Karpas-422 (cell line): ENCODE measurements at regions not wholly inside any gene's neighbourhood (a gene's known extent, or its start where the extent isn't known, plus 50 kb on each side); places are given as distances from the start of the nearest gene placed in this dataset.

Source experiments
- DNase-seq: peaks from one replicate; pipeline ENCODE4 v3.0.0-alpha.2; 2015
- H2AFZ ChIP-seq: fragments of 200-600 bp; sonication (generic); 2 replicates; pipeline ENCODE4 v1.6.1; 2014; ENCODE audit warnings: antibody characterized with exemption, low read length, mixed read lengths
- H3K27ac ChIP-seq: fragments of 200-600 bp; sonication (generic); 2 replicates; pipeline ENCODE4 v1.5.1; 2014; ENCODE audit warnings: mild to moderate bottlenecking, low read length, moderate library complexity
- H3K27me3 ChIP-seq: fragments of 200-600 bp; sonication (generic); 2 replicates; pipeline ENCODE4 v1.6.1; 2014; ENCODE audit warnings: low read length, mixed read lengths
- H3K36me3 ChIP-seq: fragments of 200-600 bp; sonication (generic); 2 replicates; pipeline ENCODE4 v1.6.1; 2014; ENCODE audit warnings: low read length, mixed read lengths; ENCODE audit not compliant: insufficient read depth
- H3K4me1 ChIP-seq: fragments of 200-600 bp; sonication (generic); 2 replicates; pipeline ENCODE4 v1.6.1; 2014; ENCODE audit warnings: mild to moderate bottlenecking, low read length, mixed read lengths
- H3K4me2 ChIP-seq: fragments of 200-600 bp; sonication (generic); 2 replicates; pipeline ENCODE4 v1.6.1; 2014; ENCODE audit warnings: low read length, low read depth, mild to moderate bottlenecking; ENCODE audit not compliant: poor library complexity, severe bottlenecking
- H3K4me3 ChIP-seq: fragments of 200-600 bp; sonication (generic); 2 replicates; pipeline ENCODE4 v1.5.1; 2014; ENCODE audit warnings: mild to moderate bottlenecking, antibody characterized with exemption, low read length, mixed read lengths
- H3K79me2 ChIP-seq: fragments of 200-600 bp; sonication (generic); 2 replicates; pipeline ENCODE4 v1.6.1; 2014; ENCODE audit warnings: mild to moderate bottlenecking, low read length, mixed read lengths
- H3K9ac ChIP-seq: fragments of 200-600 bp; sonication (generic); 2 replicates; pipeline ENCODE4 v1.6.0; 2014; ENCODE audit warnings: low read length
- H3K9me2 ChIP-seq: fragments of 200-600 bp; sonication (generic), shearing (Covaris generic); replicated peaks from 2 replicates; pipeline ENCODE4 v1.6.0; 2014; ENCODE audit warnings: mild to moderate bottlenecking, low read length, moderate library complexity; ENCODE audit not compliant: insufficient read depth
- H3K9me3 ChIP-seq: fragments of 300-700, 200-600 bp; sonication (generic); 2 replicates; pipeline ENCODE4 v1.6.1; 2014; ENCODE audit warnings: low read length, mixed read lengths
- H4K20me1 ChIP-seq: fragments of 200-600 bp; sonication (generic); 2 replicates; pipeline ENCODE4 v1.6.1; 2014; ENCODE audit warnings: mild to moderate bottlenecking, antibody characterized with exemption, low read length, low read depth; ENCODE audit not compliant: insufficient read depth

DNA sequence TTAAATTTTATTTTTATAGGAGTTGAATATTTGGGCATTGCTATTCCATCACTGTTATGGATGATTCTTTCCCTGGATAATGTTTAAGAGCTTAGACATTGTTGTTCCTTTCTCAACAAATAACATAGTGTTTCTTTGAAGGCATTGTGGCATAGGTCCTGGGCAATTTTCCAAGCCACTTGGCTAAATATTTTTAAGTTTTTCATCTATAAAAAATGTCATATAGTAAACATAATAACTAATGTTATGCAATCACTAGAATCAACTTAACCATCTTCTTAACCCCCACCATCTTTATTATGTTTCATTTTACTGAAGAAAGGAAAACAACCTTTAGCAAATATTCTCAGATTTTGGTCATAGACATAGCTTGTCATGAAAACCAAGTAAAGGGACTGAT, 600.6 kb upstream of the LMO3 start:
- Histone ChIP-seq H3K4me2 (no peak overlapping the region), H3K27me3 (no peaks in the 10 kb centered on the region), H3K4me3 (no peak overlapping the region), H3K9me3 (peaks cover 25% of the 10 kb centered on the region), H2AFZ (no peak overlapping the region), H3K79me2 (no peaks in the 10 kb centered on the region), H3K4me1 (no peaks in the 10 kb centered on the region), H3K36me3 (no peaks in the 10 kb centered on the region), H3K27ac (no peak overlapping the region), H4K20me1 (no peaks in the 10 kb centered on the region), H3K9ac (no peak overlapping the region), H3K9me2 (no peaks in the 10 kb centered on the region)
- DNase-seq = no peak

DNA sequence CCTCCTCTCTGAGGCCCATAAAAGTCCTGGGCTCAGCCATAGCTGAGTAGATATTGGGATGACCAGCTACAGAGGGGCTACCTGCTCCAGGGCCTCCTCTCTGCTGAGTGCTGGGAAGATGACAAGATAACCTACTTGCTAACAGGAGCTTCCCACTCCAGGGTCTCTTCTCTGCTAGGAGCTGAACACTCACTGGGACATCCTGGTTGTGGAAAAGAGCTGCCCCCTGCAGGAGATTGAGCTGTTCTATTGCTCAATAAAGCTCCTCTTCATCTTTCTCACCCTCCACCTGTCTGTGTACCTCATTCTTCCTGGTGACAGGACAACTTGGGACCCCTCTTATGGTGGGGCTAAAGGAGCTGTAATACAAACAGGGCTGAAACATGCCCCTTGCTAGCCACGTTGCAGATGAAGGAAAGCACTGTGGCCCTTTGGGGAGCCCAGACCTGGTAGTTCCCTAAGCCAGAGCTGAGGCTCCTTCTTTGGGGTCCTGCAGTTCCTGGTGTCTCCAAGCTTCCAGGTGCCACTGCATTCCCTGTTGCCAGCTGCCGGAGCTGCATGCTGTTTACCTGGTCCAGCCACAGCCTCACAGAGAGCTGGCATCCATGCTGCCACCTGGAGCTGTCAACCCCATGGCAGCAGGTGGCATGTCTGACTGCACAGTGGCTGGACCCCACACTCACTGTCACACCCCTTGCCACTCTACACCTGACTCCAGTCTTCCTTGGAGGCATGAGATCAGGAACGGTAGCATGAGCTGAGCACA, 598.5 kb upstream of the LMO3 start:
- DNase-seq = no peak
- H3K4me3 ChIP-seq = no peak overlapping the region
- no peak overlapping the region for H3K4me2 ChIP-seq
- H3K27me3 ChIP-seq = no peaks in the 10 kb centered on the region
- H3K79me2 ChIP-seq = no peaks in the 10 kb centered on the region
- H2AFZ ChIP-seq = no peak overlapping the region
- H4K20me1 ChIP-seq = no peaks in the 10 kb centered on the region
- no peaks in the 10 kb centered on the region for H3K9me2 ChIP-seq
- no peak overlapping the region for H3K9ac ChIP-seq
- H3K36me3 ChIP-seq = no peaks in the 10 kb centered on the region
- H3K9me3 ChIP-seq = peaks cover 26% of the 10 kb centered on the region
- no peaks in the 10 kb centered on the region for H3K4me1 ChIP-seq
- no peak overlapping the region for H3K27ac ChIP-seq

DNA sequence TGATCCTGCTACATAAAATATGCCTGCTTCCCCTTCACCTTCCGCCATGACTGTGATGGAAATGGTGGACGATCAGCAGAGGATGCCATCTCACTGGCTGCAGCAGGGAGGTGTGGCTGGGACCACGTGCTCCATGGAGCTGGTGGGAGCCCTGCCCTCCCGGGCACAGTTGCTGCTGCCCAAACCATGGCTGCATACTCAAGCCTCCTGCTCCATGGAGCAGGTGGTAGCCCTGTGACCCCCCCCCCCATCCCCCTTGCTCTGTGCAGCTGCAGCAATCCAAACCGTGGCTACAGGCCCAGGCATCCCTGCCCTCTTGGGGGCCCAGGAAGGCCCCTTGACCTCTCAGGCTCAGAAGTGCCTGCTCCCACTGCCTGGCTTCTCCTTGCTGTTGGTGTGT, 597.5 kb upstream of the LMO3 start:
- no peak for DNase-seq
- Histone ChIP-seq H3K4me3 (no peak overlapping the region), H3K9ac (no peak overlapping the region), H3K4me2 (no peak overlapping the region), H3K4me1 (no peaks in the 10 kb centered on the region), H3K27me3 (no peaks in the 10 kb centered on the region), H2AFZ (no peak overlapping the region), H3K36me3 (no peaks in the 10 kb centered on the region), H3K9me2 (no peaks in the 10 kb centered on the region), H3K9me3 (peaks cover 22% of the 10 kb centered on the region), H3K79me2 (no peaks in the 10 kb centered on the region), H4K20me1 (no peaks in the 10 kb centered on the region), H3K27ac (no peak overlapping the region)

DNA sequence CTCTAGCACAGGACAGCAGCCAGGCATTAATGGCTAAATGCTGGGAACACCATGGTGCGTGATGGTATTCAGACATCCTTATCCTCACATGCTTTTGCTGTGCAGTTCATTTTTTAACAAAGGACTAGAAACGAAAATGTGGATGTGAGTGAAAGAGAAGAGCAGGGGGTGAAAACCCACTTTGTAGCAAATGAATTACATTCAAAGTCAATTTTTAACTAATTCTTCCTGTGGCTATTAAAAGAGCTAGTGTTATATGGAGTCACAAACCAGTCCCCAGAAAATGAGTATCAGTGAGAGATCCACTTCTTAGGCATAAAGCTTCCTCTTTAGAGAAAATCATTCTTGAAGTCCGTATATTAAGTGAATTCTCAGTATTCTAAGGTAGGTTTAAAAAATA, 592.0 kb upstream of the LMO3 start:
- no peaks in the 10 kb centered on the region for H3K4me1 ChIP-seq
- H4K20me1 ChIP-seq = no peaks in the 10 kb centered on the region
- no peak overlapping the region for H2AFZ ChIP-seq
- no peak for DNase-seq
- no peaks in the 10 kb centered on the region for H3K79me2 ChIP-seq
- no peaks in the 10 kb centered on the region for H3K9me2 ChIP-seq
- peaks cover 11% of the 10 kb centered on the region for H3K9me3 ChIP-seq
- no peak overlapping the region for H3K4me2 ChIP-seq
- no peak overlapping the region for H3K9ac ChIP-seq
- no peak overlapping the region for H3K4me3 ChIP-seq
- H3K27ac ChIP-seq = no peak overlapping the region
- H3K27me3 ChIP-seq = no peaks in the 10 kb centered on the region
- no peaks in the 10 kb centered on the region for H3K36me3 ChIP-seq

DNA sequence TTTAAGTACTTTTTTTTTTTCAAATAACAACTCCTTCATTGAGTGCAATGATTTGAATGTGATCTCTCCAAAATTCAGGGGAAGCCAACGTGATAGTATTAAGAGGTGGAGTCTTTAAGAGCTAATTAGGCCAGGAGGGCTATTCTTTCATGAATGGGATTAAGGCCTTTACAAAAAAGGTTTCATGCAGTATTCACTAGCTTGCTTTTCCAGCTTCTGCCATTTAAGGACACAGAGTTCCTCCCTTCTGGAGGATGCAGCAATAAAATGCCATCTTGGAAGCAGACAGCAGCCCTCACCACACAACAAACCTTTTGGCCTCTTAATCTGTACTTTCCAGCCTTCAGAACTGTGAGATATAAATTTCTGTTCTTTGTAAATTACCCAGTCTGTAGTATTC, 586.8 kb upstream of the LMO3 start:
- Histone ChIP-seq H3K4me1 (no peaks in the 10 kb centered on the region), H3K36me3 (no peaks in the 10 kb centered on the region), H3K9ac (no peak overlapping the region), H3K9me2 (no peaks in the 10 kb centered on the region), H3K27ac (no peak overlapping the region), H3K79me2 (no peaks in the 10 kb centered on the region), H4K20me1 (no peaks in the 10 kb centered on the region), H2AFZ (no peak overlapping the region), H3K4me3 (no peak overlapping the region), H3K9me3 (peaks cover 8% of the 10 kb centered on the region), H3K27me3 (no peaks in the 10 kb centered on the region), H3K4me2 (no peak overlapping the region)
- no peak for DNase-seq

DNA sequence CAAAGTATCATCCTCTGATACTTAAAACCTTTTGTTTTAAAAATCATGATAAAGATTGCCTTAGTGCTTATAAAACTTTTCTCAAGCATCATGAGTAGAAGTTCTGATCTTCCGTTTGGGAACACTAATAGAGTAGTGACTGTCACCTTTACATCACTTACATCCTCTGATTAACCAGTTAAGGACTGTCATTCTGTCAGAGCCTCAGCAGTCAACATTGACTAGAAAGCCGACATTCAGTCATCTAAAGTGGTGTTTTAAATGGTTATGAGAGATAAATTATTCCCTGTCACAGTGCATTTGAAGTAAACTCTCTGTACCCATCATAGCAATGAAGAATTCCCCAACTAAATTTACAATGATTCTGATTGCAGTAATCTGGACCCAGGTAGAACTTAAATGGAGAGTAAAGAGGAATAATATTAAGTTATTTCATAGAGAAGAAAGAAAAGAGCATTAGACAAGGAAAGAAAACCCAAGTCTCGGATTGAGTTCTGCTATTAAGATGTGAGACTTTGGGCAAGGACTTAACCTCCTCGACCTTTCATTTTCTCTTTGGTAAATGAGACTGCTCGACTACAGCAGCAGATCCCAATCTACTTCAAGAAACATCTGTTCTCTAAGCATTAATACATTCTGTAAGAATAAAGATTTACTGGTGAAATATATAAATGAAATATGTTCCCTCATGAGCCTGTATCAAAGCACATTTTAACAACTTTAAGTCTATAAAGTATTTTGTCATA, 563.9 kb upstream of the LMO3 start:
- DNase-seq = no peak
- Histone ChIP-seq H3K9ac (no peak overlapping the region), H3K9me2 (peaks cover 6% of the 10 kb centered on the region; the same call in 1 of the 2 replicates), H3K4me1 (no peaks in the 10 kb centered on the region), H3K9me3 (peaks cover 14% of the 10 kb centered on the region), H3K4me3 (no peak overlapping the region), H3K79me2 (no peaks in the 10 kb centered on the region), H3K27me3 (no peaks in the 10 kb centered on the region), H3K4me2 (no peak overlapping the region), H3K36me3 (no peaks in the 10 kb centered on the region), H2AFZ (no peak overlapping the region), H4K20me1 (no peaks in the 10 kb centered on the region), H3K27ac (no peak overlapping the region)

DNA sequence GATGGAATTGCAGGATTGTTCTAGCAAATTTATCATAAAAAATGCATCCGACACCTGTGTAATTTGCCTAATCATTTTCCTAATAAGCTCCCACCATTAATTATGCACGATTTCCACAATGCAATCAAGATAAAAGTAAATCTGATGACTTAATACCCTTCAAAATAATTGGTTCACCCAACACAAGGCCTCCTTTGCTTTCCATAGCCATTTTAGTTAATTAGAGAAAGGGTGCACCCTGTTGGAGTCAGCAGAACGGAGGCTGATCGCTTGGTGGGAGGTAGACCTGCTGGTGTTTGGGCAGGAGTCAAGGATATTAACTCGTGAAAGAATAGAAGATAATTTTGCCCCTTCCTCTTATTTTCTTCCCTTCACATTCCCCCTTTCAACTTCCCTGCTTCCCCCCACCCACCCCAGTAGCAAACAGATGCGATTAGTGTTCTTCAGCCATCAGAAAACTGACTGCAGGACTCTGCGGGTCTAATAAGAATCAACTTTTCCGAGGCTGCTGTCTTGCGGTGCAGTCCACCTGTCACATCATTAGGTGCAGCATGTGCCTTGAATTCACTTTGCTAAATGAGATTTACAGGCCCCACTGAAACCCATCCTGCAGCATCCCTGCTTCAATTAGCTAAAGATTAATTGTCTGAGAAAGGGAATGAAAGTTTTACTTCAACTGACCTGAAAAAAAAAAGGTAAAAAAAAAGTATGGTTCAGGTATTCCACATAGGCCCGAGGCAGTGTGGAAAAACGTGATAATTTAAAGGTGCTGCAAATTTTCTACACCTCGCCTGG, 553.7 kb upstream of the LMO3 start:
- no peak for DNase-seq
- Histone ChIP-seq H3K27me3 (no peaks in the 10 kb centered on the region), H3K4me3 (no peak overlapping the region), H3K9me2 (no peaks in the 10 kb centered on the region), H3K9ac (no peak overlapping the region), H4K20me1 (no peaks in the 10 kb centered on the region), H3K36me3 (no peaks in the 10 kb centered on the region), H3K4me1 (no peaks in the 10 kb centered on the region), H3K9me3 (peaks cover 11% of the 10 kb centered on the region; the same call in 1 of the 2 replicates), H3K79me2 (no peaks in the 10 kb centered on the region), H2AFZ (no peak overlapping the region), H3K27ac (no peak overlapping the region), H3K4me2 (no peak overlapping the region)

DNA sequence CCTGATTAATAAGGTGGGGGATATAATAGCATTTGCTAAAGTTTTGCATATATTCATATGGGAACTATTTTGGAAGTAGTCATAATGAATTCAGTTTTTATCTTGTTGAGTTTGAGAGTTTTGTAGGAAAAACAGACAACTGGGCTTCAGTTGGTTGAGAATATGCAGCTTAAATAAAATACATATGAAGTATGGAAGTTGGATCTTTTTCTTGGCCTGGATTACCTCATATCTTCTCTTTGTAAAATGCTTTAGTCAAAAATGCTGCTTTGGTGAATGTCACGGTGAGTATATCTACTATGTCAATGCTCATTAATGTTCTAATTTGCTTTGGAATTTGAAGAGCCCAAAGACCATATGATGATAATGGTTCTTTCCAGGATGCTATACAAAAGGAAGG, 552.2 kb upstream of the LMO3 start:
- H3K9me3 ChIP-seq = peaks cover 12% of the 10 kb centered on the region; the same call in 1 of the 2 replicates
- H4K20me1 ChIP-seq = no peaks in the 10 kb centered on the region
- H3K27me3 ChIP-seq = no peaks in the 10 kb centered on the region
- H3K79me2 ChIP-seq = no peaks in the 10 kb centered on the region
- H3K27ac ChIP-seq = no peak overlapping the region
- no peak overlapping the region for H3K4me3 ChIP-seq
- H2AFZ ChIP-seq = no peak overlapping the region
- no peaks in the 10 kb centered on the region for H3K4me1 ChIP-seq
- no peaks in the 10 kb centered on the region for H3K9me2 ChIP-seq
- H3K9ac ChIP-seq = no peak overlapping the region
- no peaks in the 10 kb centered on the region for H3K36me3 ChIP-seq
- H3K4me2 ChIP-seq = no peak overlapping the region
- DNase-seq = no peak
